ENCODE measurements at regions not wholly inside any gene's neighbourhood (a gene's known extent, or its start where the extent isn't known, plus 50 kb on each side); places are given as distances from the start of the nearest gene placed in this dataset.

DNA sequence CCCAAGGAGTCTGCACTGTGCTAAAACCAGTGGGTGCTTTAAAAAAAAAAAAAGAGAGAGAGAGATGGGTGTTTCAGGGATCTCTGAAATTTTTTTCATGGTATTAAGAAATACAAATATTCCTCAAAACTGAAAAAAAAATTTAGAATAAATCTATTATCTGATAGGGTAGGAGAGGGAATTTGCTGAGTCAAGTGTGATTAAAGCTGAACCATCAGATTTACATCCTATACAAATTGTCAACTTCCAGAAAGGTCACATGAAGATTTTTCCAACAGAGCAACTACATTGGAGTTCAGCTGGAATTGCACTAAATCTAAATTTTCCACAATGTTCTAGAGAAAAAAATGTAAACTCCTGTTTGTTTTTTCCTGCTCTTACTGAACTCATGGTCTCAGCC is 79.3 kb upstream of the DSCAM start:
- no peak for TF ChIP-seq CTCF (conservative IDR thresholded peaks at IDR 0.05; ENCODE audit: low read depth, low read length)
- no peak for TF ChIP-seq EZH2 (IDR thresholded peaks at IDR 0.05; ENCODE audit: low read length, unreplicated experiment)
- no peak for TF ChIP-seq EZH2phosphoT487 (IDR thresholded peaks at IDR 0.05; ENCODE audit: borderline replicate concordance, low read length)

Measured in PC-3 (cell line).